GM21619 (cell line): ENCODE measurements at regions not wholly inside any gene's neighbourhood (a gene's known extent, or its start where the extent isn't known, plus 50 kb on each side); places are given as distances from the start of the nearest gene placed in this dataset.

ENCODE experiments used
- ATAC-seq: cut with Tn5 transposase; IDR thresholded peaks from one replicate; pipeline ENCODE4 v1.9.1; 2021; ENCODE audit not compliant: unreplicated experiment

- ATAC-seq, result no peak
Observed at GRCh38 chr3:29227307-29227706, 53.6 kb upstream of the RBMS3 start.
